Ascending aorta (tissue), 2 donors: ENCODE measurements at regions not wholly inside any gene's neighbourhood (a gene's known extent, or its start where the extent isn't known, plus 50 kb on each side); places are given as distances from the start of the nearest gene placed in this dataset.
A peak's percentile ranks its signal among the peaks of the same experiment; 100 is the strongest.

Source experiments
- DNase-seq, 2 donors: peaks; one replicate each; pipeline ENCODE4 v3.0.0-alpha.2; 2019; ENCODE audit warnings: low spot score in 2 of 2
- H3K27ac ChIP-seq, 2 donors: fragments of 200-600 bp; sonication (generic); one replicate each; pipeline ENCODE4 v1.5.1; 2016 to 2017; ENCODE audit warnings: mild to moderate bottlenecking in 1 of 2
- H3K27me3 ChIP-seq: fragments of 200-600 bp; sonication (generic); one replicate; pipeline ENCODE4 v1.5.1; 2017
- H3K36me3 ChIP-seq, 2 donors: fragments of 200-600 bp; sonication (generic); one replicate each; pipeline ENCODE4 v1.5.1; 2016
- H3K4me1 ChIP-seq, 2 donors: fragments of 200-600 bp; sonication (generic); one replicate each; pipeline ENCODE4 v1.5.1; 2016 to 2017; ENCODE audit warnings: mild to moderate bottlenecking in 1 of 2
- H3K4me3 ChIP-seq, 2 donors: fragments of 200-600 bp; sonication (generic); one replicate each; pipeline ENCODE4 v1.5.1; 2016 to 2017; ENCODE audit warnings: mild to moderate bottlenecking in 1 of 2
- H3K9me3 ChIP-seq, 2 donors: fragments of 200-600 bp; sonication (generic); one replicate each; pipeline ENCODE4 v1.5.1; 2016
- CTCF ChIP-seq, 3 experiments: fragments of 200-600 bp in 2 of 3; fragments of 450-650 bp in 1 of 3; sonication (generic) in 2 of 3; IDR thresholded peaks; one replicate each; pipeline ENCODE4 v1.5.1; 2016 to 2019; ENCODE audit warnings: antibody characterized with exemption in 3 of 3, mild to moderate bottlenecking in 1 of 3, moderate library complexity in 1 of 3
- intact Hi-C: fragments of 100-400 bp; cut with DNase I; formaldehyde crosslinking; loops from one replicate; pipeline ENCODE4 v1.15.1; 2023

GRCh38 chr12:22993609-22994315 is 368.8 kb downstream of the ETNK1 start:
- no peaks in the 10 kb centered on the region for H3K4me1 ChIP-seq
- no peak for TF ChIP-seq CTCF (IDR thresholded peaks at IDR 0.05)
- no peak overlapping the region for H3K27ac ChIP-seq
- H3K36me3 ChIP-seq = no peaks in the 10 kb centered on the region
- intact Hi-C loops = no loop called here
- H3K27me3 ChIP-seq = no peaks in the 10 kb centered on the region
- no peak for DNase-seq
- H3K9me3 ChIP-seq = peaks cover 2 to 3% of the 10 kb centered on the region in 2 donors
- no peak overlapping the region for H3K4me3 ChIP-seq

- no peak overlapping the region for H3K27ac ChIP-seq
- no peak overlapping the region for H3K4me3 ChIP-seq
- H3K36me3 ChIP-seq = no peaks in the 10 kb centered on the region
- H3K4me1 ChIP-seq = no peaks in the 10 kb centered on the region
- DNase-seq = no peak
- intact Hi-C loops = no loop called here
- H3K9me3 ChIP-seq = peaks cover 8% of the 10 kb centered on the region in 2 donors
- no peak for TF ChIP-seq CTCF (IDR thresholded peaks at IDR 0.05)
- no peaks in the 10 kb centered on the region for H3K27me3 ChIP-seq
These were observed 369.3 kb downstream of the ETNK1 start for GRCh38 chr12:22994316-22994675.

DNA sequence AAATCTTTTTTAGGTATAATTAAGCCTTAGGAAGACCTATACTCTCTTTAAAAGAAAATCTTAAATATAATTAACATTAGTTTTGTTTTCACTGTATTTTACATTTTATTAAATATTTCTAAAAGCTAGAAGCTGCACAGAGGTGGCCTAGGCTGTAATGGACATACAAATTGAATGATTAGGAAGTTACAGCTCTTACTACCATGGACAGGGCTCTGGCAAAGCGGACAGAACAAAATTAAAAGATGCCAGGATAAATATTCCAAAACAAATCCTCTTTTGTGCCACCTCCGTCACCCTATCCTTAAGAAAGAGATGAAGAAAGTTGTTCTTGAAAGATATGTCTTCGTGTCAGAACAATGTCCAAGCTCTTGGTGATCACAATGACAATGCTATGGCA is 376.5 kb downstream of the ETNK1 start:
- intact Hi-C loops = loop anchor here (10.0 kb wide), 1 partner anchor 277 kb away; no protein-coding TSS in a partner anchor
- Histone ChIP-seq H3K4me3 (no peak overlapping the region), H3K4me1 (peaks cover 0 to 7% of the 10 kb centered on the region in 2 donors), H3K9me3 (peaks cover 8 to 11% of the 10 kb centered on the region in 2 donors), H3K27ac (no peak overlapping the region), H3K36me3 (no peaks in the 10 kb centered on the region), H3K27me3 (no peaks in the 10 kb centered on the region)
- no peak for DNase-seq
- no peak for TF ChIP-seq CTCF (IDR thresholded peaks at IDR 0.05)

DNA sequence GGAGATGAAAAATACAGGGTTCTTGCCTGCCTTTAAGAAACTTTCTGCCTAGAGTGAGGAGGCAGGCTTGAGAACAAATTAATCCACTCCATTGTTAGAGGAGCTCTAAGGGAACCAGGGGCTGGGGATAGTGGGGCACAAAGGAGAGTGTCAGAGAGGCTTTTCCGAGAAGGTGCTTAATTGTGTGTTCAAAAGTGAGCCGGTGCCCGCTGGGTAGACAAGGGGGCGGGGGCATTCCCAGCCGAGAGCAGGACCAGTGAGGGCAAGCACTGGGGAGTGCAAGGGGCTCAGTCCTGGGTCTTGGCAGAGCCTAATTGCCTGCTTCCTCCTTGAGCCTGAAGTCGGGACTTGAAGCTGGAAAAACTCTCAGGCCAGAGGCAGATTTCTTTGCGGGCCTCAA is 377.4 kb downstream of the ETNK1 start:
- H3K4me1 ChIP-seq = peaks cover 0 to 11% of the 10 kb centered on the region in 2 donors
- TF ChIP-seq CTCF (IDR thresholded peaks at IDR 0.05) = no peak
- H3K9me3 ChIP-seq = peaks cover 8 to 11% of the 10 kb centered on the region in 2 donors
- H3K27ac ChIP-seq = no peak overlapping the region
- no peaks in the 10 kb centered on the region for H3K27me3 ChIP-seq
- no peaks in the 10 kb centered on the region for H3K36me3 ChIP-seq
- intact Hi-C loops = loop anchor here (10.0 kb wide), 1 partner anchor 278 kb away; no protein-coding TSS in a partner anchor
- no peak overlapping the region for H3K4me3 ChIP-seq
- DNase-seq = no peak

DNA sequence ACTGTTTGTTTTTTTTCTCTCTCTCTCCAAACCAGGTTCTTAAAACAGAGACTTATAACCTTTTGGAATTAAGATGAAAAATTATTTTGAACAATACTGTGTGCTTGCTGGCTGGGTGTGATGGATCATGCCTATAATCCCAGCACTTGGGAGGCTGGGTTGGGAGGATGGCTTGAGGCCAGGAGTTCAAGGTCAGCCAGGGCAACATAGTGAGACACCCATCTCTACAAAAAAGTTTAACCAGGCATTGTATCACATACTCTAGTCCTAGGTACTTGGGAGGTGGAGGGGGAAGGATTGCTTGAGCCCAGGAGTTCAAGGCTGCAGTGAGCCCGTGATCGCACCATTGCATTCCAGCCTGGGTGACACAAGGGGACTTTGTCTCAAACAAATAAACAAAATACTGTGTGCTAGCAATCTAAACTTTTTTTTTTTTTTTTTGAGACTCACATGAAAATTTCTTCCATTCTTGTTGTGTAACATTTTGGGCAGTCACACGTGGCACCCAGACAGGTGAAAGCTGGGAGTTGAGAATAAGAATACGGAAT is 379.6 kb downstream of the ETNK1 start:
- Histone ChIP-seq H3K27me3 (no peaks in the 10 kb centered on the region), H3K27ac (peak overlapping the region in 1 of 2 donors; percentile 7), H3K9me3 (peaks cover 0 to under 1% of the 10 kb centered on the region in 2 donors), H3K4me1 (peaks cover 3 to 17% of the 10 kb centered on the region in 2 donors), H3K4me3 (no peak overlapping the region), H3K36me3 (no peaks in the 10 kb centered on the region)
- DNase-seq = no peak
- intact Hi-C loops = loop anchor here (10.0 kb wide), 1 partner anchor 280 kb away; no protein-coding TSS in a partner anchor
- no peak for TF ChIP-seq CTCF (IDR thresholded peaks at IDR 0.05)
